ENCODE measurements at regions not wholly inside any gene's neighbourhood (a gene's known extent, or its start where the extent isn't known, plus 50 kb on each side); places are given as distances from the start of the nearest gene placed in this dataset.
A peak's percentile ranks its signal among the peaks of the same experiment; 100 is the strongest.

- no peaks in the 10 kb centered on the region for H3K4me1 ChIP-seq (ENCODE audit: insufficient read depth, low read length, poor library complexity, severe bottlenecking)
- DNase-seq (ENCODE audit: low spot score), result peak; percentile 4
- BruUV-seq (replicated peaks), result no TSS peak
- intact Hi-C loops (cut with micrococcal nuclease; ENCODE audit: unreplicated experiment), result no loop called here
- CTCF ChIA-PET (ENCODE audit: unreplicated experiment), result no interaction called here
- H3K4me2 ChIP-seq (ENCODE audit: low read length), result no peak overlapping the region
- no peaks in the 10 kb centered on the region for H3K9me3 ChIP-seq (ENCODE audit: low read length)
- H3K4me3 ChIP-seq (ENCODE audit: low read depth, low read length, poor library complexity, severe bottlenecking), result no peak overlapping the region
- H3K36me3 ChIP-seq (ENCODE audit: insufficient read depth, low read length), result no peaks in the 10 kb centered on the region
- no peak overlapping the region for H3K27ac ChIP-seq (ENCODE audit: low read depth, low read length, poor library complexity, severe bottlenecking)
- H3K9me2 ChIP-seq (ENCODE audit: insufficient read depth, low read length), result no peaks in the 10 kb centered on the region
- POLR2A ChIA-PET, result interaction anchor here (0.9 kb wide), 1 partner anchor 10 kb away, joined by 3 read pairs; no protein-coding TSS in a partner anchor
- H2AFZ ChIP-seq (ENCODE audit: low read length), result no peak overlapping the region
- no peaks in the 10 kb centered on the region for H3K79me2 ChIP-seq (ENCODE audit: insufficient read depth, low read depth, low read length)
- TF ChIP-seq EZH2phosphoT487 (IDR thresholded peaks at IDR 0.05; ENCODE audit: borderline replicate concordance, low read depth, low read length), result no peak
- TF ChIP-seq CTCF (conservative IDR thresholded peaks at IDR 0.05; ENCODE audit: low read length), result peak; percentile 51
- H4K20me1 ChIP-seq (ENCODE audit: insufficient read depth, low read length), result no peaks in the 10 kb centered on the region
Observed at GRCh38 chr6:126628125-126628524, 288.2 kb downstream of the CENPW start.

GRCh38 chr6:126631363-126631762 is 291.4 kb downstream of the CENPW start:
- Histone ChIP-seq H3K4me3 (ENCODE audit: low read depth, low read length, poor library complexity, severe bottlenecking) (no peak overlapping the region), H3K36me3 (ENCODE audit: insufficient read depth, low read length) (no peaks in the 10 kb centered on the region), H3K79me2 (ENCODE audit: insufficient read depth, low read depth, low read length) (no peaks in the 10 kb centered on the region), H2AFZ (ENCODE audit: low read length) (no peak overlapping the region), H3K9me3 (ENCODE audit: low read length) (no peaks in the 10 kb centered on the region), H3K27ac (ENCODE audit: low read depth, low read length, poor library complexity, severe bottlenecking) (no peak overlapping the region), H3K9me2 (ENCODE audit: insufficient read depth, low read length) (no peaks in the 10 kb centered on the region), H3K4me2 (ENCODE audit: low read length) (no peak overlapping the region), H4K20me1 (ENCODE audit: insufficient read depth, low read length) (no peaks in the 10 kb centered on the region), H3K4me1 (ENCODE audit: insufficient read depth, low read length, poor library complexity, severe bottlenecking) (no peaks in the 10 kb centered on the region)
- no TSS peak for BruUV-seq (replicated peaks)
- ChIA-PET CTCF (ENCODE audit: unreplicated experiment) (interaction anchor here (0.6 kb wide), 1 partner anchor 575 kb away, joined by 3 read pairs; no protein-coding TSS in a partner anchor), POLR2A (interaction anchor here (2.9 kb wide), 1 partner anchor 10 kb away, joined by 10 read pairs; no protein-coding TSS in a partner anchor)
- DNase-seq (ENCODE audit: low spot score), result no peak
- no peak for TF ChIP-seq CTCF (conservative IDR thresholded peaks at IDR 0.05; ENCODE audit: low read length)
- no peak for TF ChIP-seq EZH2phosphoT487 (IDR thresholded peaks at IDR 0.05; ENCODE audit: borderline replicate concordance, low read depth, low read length)
- intact Hi-C loops (cut with micrococcal nuclease; ENCODE audit: unreplicated experiment), result no loop called here

- no peaks in the 10 kb centered on the region for H3K4me1 ChIP-seq (ENCODE audit: insufficient read depth, low read length, poor library complexity, severe bottlenecking)
- H4K20me1 ChIP-seq (ENCODE audit: insufficient read depth, low read length), result no peaks in the 10 kb centered on the region
- CTCF ChIA-PET (ENCODE audit: unreplicated experiment), result no interaction called here
Observed at GRCh38 chr6:126632271-126632670, 292.4 kb downstream of the CENPW start.

More at GRCh38 chr6:126632271-126632670, 292.4 kb downstream of the CENPW start:
- Histone ChIP-seq H2AFZ (ENCODE audit: low read length) (no peak overlapping the region), H3K4me3 (ENCODE audit: low read depth, low read length, poor library complexity, severe bottlenecking) (no peak overlapping the region), H3K79me2 (ENCODE audit: insufficient read depth, low read depth, low read length) (no peaks in the 10 kb centered on the region), H3K36me3 (ENCODE audit: insufficient read depth, low read length) (no peaks in the 10 kb centered on the region), H3K9me2 (ENCODE audit: insufficient read depth, low read length) (no peaks in the 10 kb centered on the region), H3K27ac (ENCODE audit: low read depth, low read length, poor library complexity, severe bottlenecking) (no peak overlapping the region), H3K9me3 (ENCODE audit: low read length) (no peaks in the 10 kb centered on the region), H3K4me2 (ENCODE audit: low read length) (no peak overlapping the region)
- intact Hi-C loops (cut with micrococcal nuclease; ENCODE audit: unreplicated experiment), result no loop called here
- DNase-seq (ENCODE audit: low spot score), result no peak
- no TSS peak for BruUV-seq (replicated peaks)
- POLR2A ChIA-PET, result interaction anchor here (0.7 to 1.2 kb wide), 3 partner anchors 14 to 104 kb away, joined by 3 to 5 read pairs (median 4); no protein-coding TSS in a partner anchor
- TF ChIP-seq CTCF (conservative IDR thresholded peaks at IDR 0.05; ENCODE audit: low read length) (no peak), EZH2phosphoT487 (IDR thresholded peaks at IDR 0.05; ENCODE audit: borderline replicate concordance, low read depth, low read length) (no peak)
